Prostate gland (tissue), 2 donors: ENCODE measurements at regions not wholly inside any gene's neighbourhood (a gene's known extent, or its start where the extent isn't known, plus 50 kb on each side); places are given as distances from the start of the nearest gene placed in this dataset.

Experiments
- DNase-seq: peaks from one replicate; pipeline ENCODE4 v3.0.0-alpha.2; 2019; ENCODE audit warnings: low spot score
- H3K27ac ChIP-seq, 2 donors: fragments of 200-600 bp; sonication (generic); 2 replicates each; pipeline ENCODE4 v1.5.1; 2017 to 2019
- H3K27me3 ChIP-seq: fragments of 200-600 bp; sonication (generic); replicated peaks from 2 replicates; pipeline ENCODE4 v1.5.1; 2019; ENCODE audit not compliant: insufficient read depth
- H3K36me3 ChIP-seq, 2 donors: fragments of 200-600 bp; sonication (generic); 1 replicate in 1 of 2; 2 replicates in 1 of 2; pipeline versions ENCODE4 v1.5.1 to v1.8.1; 2017 to 2019
- H3K4me1 ChIP-seq: fragments of 200-600 bp; sonication (generic); replicated peaks from 2 replicates; pipeline ENCODE4 v1.5.1; 2019
- H3K4me3 ChIP-seq, 2 donors: fragments of 200-600 bp; sonication (generic); 2 replicates each; pipeline ENCODE4 v1.5.1; 2017 to 2019
- H3K9me3 ChIP-seq: fragments of 200-600 bp; sonication (generic); 2 replicates; pipeline ENCODE4 v1.5.1; 2017
- CTCF ChIP-seq, 4 experiments: fragments of 200-600 bp in 2 of 4; fragments of 450-650 bp in 2 of 4; sonication (generic) in 2 of 4; IDR thresholded peaks; 1 replicate in 3 of 4; 2 replicates in 1 of 4; pipeline ENCODE4 v1.5.1; 2016 to 2019; ENCODE audit warnings: antibody characterized with exemption in 4 of 4, mild to moderate bottlenecking in 2 of 4, moderate library complexity in 2 of 4
- POLR2A ChIP-seq: fragments of 450-650 bp; IDR thresholded peaks from one replicate; pipeline ENCODE4 v1.6.1; 2016; ENCODE audit warnings: antibody characterized with exemption, mild to moderate bottlenecking
- POLR2AphosphoS5 ChIP-seq: sonication (generic); formaldehyde crosslinking; IDR thresholded peaks from one replicate; pipeline ENCODE4 v1.6.1; 2017; ENCODE audit warnings: antibody characterized with exemption
- WGBS: methylation state at CpG from one replicate; pipeline ENCODE4 v1.1.5; 2018; 5-methylcytosine and 5-hydroxymethylcytosine counted together
- intact Hi-C: fragments of 100-400 bp; cut with DNase I; formaldehyde crosslinking; loops from one replicate; pipeline ENCODE4 v1.14.2; 2022

GRCh38 chr1:214164173-214164572 is 116.8 kb upstream of the SMYD2 start:
- Histone ChIP-seq H3K27ac (no peak overlapping the region), H3K4me3 (no peak overlapping the region), H3K9me3 (no peaks in the 10 kb centered on the region), H3K36me3 (no peaks in the 10 kb centered on the region), H3K4me1 (no peaks in the 10 kb centered on the region), H3K27me3 (no peaks in the 10 kb centered on the region)
- WGBS = 94% methylated on average over 7 of the region's 7 CpGs
- intact Hi-C loops = no loop called here
- TF ChIP-seq CTCF (IDR thresholded peaks at IDR 0.05) (no peak), POLR2A (no peak), POLR2AphosphoS5 (no peak)
- no peak for DNase-seq

- Histone ChIP-seq H3K27ac (no peak overlapping the region), H3K36me3 (no peaks in the 10 kb centered on the region), H3K27me3 (no peaks in the 10 kb centered on the region), H3K4me1 (no peaks in the 10 kb centered on the region), H3K9me3 (no peaks in the 10 kb centered on the region), H3K4me3 (no peak overlapping the region)
- DNase-seq = no peak
- WGBS = 40% methylated on average over 5 of the region's 5 CpGs
- intact Hi-C loops = no loop called here
- TF ChIP-seq CTCF (IDR thresholded peaks at IDR 0.05) (no peak), POLR2A (no peak), POLR2AphosphoS5 (no peak)
These were observed 115.0 kb upstream of the SMYD2 start for GRCh38 chr1:214165850-214166374.

DNA sequence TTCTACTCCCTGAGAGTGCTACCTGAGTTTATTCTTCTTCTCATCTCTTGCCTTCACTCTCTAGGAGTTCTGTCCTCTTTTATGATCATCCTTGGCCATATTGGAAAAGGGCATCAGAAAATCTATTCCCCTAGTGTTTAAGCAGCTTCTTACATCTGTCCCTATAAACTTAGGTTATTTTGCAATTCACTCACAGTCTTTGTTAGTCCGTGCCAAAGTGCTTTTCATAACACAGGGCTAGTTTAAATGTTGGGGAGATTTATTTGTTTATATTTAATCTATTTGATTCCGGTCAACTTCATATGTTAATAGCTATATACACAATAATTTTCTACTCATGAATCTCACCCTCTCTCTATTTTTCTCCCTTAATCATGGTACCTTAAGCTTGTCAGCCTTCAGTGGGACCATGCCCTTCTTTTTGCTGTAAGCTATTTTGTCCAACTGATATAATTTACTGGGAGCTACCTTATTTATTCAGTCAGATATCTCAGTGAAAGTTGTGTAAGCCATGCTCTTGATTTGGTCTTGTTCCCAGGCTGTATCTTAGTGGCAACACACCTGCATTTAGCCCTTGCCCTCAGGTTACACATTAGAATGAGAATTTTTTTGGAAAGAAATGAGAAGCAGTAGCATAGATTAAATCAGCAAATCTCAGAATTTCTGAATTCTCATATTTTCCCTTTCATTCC is 106.3 kb upstream of the SMYD2 start:
- no peak for TF ChIP-seq POLR2A
- no peak for TF ChIP-seq CTCF (IDR thresholded peaks at IDR 0.05)
- no peak for TF ChIP-seq POLR2AphosphoS5
- no peak overlapping the region for H3K27ac ChIP-seq
- no peaks in the 10 kb centered on the region for H3K9me3 ChIP-seq
- no peaks in the 10 kb centered on the region for H3K4me1 ChIP-seq
- H3K4me3 ChIP-seq = no peak overlapping the region
- DNase-seq = no peak
- no peaks in the 10 kb centered on the region for H3K27me3 ChIP-seq
- intact Hi-C loops = no loop called here
- WGBS = 11% methylated on average over 2 of the region's 2 CpGs
- H3K36me3 ChIP-seq = no peaks in the 10 kb centered on the region

DNA sequence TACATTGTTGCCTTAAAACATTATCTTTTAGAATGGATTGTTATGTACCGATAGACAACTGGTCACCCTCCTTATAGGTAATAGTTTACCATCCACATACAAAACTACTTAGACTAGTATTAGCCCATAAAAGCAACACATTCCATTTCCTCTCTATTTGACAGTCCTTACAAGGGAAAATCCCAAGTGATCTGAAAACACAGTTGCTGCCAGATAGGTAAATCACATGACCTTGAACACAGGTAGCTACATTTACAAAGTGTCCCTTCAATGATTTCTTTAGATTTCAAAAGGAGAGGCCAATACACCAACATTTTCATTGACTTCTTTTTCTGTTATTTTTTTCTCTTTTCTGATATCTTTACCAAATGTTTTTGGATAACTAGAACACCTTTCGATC is 102.9 kb upstream of the SMYD2 start:
- Histone ChIP-seq H3K9me3 (no peaks in the 10 kb centered on the region), H3K4me3 (no peak overlapping the region), H3K27me3 (no peaks in the 10 kb centered on the region), H3K27ac (no peak overlapping the region), H3K4me1 (no peaks in the 10 kb centered on the region), H3K36me3 (no peaks in the 10 kb centered on the region)
- 92% methylated on average over 2 of the region's 2 CpGs for WGBS
- no peak for DNase-seq
- intact Hi-C loops = no loop called here
- TF ChIP-seq POLR2A = no peak
- no peak for TF ChIP-seq POLR2AphosphoS5
- no peak for TF ChIP-seq CTCF (IDR thresholded peaks at IDR 0.05)

GRCh38 chr1:214184992-214185391 is 96.0 kb upstream of the SMYD2 start:
- DNase-seq = no peak
- 77% methylated on average over 2 of the region's 2 CpGs for WGBS
- TF ChIP-seq POLR2AphosphoS5 (no peak), POLR2A (no peak), CTCF (IDR thresholded peaks at IDR 0.05) (no peak)
- Histone ChIP-seq H3K36me3 (no peaks in the 10 kb centered on the region), H3K4me3 (no peak overlapping the region), H3K27me3 (peaks cover 3% of the 10 kb centered on the region), H3K27ac (no peak overlapping the region), H3K9me3 (no peaks in the 10 kb centered on the region), H3K4me1 (no peaks in the 10 kb centered on the region)
- intact Hi-C loops = no loop called here
